K562 (cell line): ENCODE measurements at regions not wholly inside any gene's neighbourhood (a gene's known extent, or its start where the extent isn't known, plus 50 kb on each side); places are given as distances from the start of the nearest gene placed in this dataset.

Experiments used
- ATAC-seq: fragments of 200-7000 bp; cut with Tn5 transposase; 3 replicates; pipeline ENCODE4 v1.9.1; 2020; ENCODE audit warnings: moderate library complexity
- BruUV-seq: library from RNA; stranded (reverse); fragments of 400-500 nt; replicated peaks from 2 replicates; lab custom pipeline; 2021; lab: Mats Ljungman, UMichigan
- CTCF ChIA-PET: fragments of 300-600 bp; formaldehyde crosslinking; extraction: SDS; loops from one replicate; lab custom pipeline; 2021; ENCODE audit warnings: low intra/inter-chr PET ratio; lab: Yijun Ruan, JAX
- POLR2A ChIA-PET: fragments of 300-600, 350-650 bp; sonication (Branson Sonifier 250); formaldehyde crosslinking; extraction: SDS; loops from one replicate; lab custom pipeline; 2021; ENCODE audit warnings: antibody characterized with exemption, inconsistent platforms; lab: Yijun Ruan, JAX
- DNase-seq, 4 experiments: peaks; one replicate each; pipeline versions ENCODE4 v3.0.0 to v3.0.0-alpha.2; 2011 to 2018; ENCODE audit warnings: low spot score in 3 of 4, mixed read lengths in 3 of 4; ENCODE audit errors: extremely low read depth in 1 of 4
- FAIRE-seq: peaks from 2 replicates; lab custom pipeline; 2011; peaks lifted over from hg19 to GRCh38; lab: Jason Lieb, UNC
- H2AFZ ChIP-seq: 2 replicates; pipeline ENCODE4 v1.6.0; 2011; ENCODE audit warnings: low read depth, low read length, control low read depth, inconsistent platforms
- H3K27ac ChIP-seq: fragments of 200-600 bp; 3 replicates; pipeline ENCODE4 v1.8.0; 2011; ENCODE audit warnings: low read depth, mild to moderate bottlenecking, control low read depth, inconsistent platforms, low read length, moderate library complexity, mixed read lengths; ENCODE audit errors: extremely low read depth
- H3K27me3 ChIP-seq, 2 experiments: fragments of 300-600 bp in 1 of 2; 2 replicates in 1 of 2; 3 replicates in 1 of 2; pipeline versions ENCODE4 v1.6.0 to v1.8.0; 2011; ENCODE audit warnings: inconsistent platforms in 2 of 2, low read length in 2 of 2, mild to moderate bottlenecking in 1 of 2, mixed read lengths in 1 of 2, moderate library complexity in 1 of 2; ENCODE audit not compliant: control insufficient read depth in 2 of 2, insufficient read depth in 2 of 2
- H3K36me3 ChIP-seq: fragments of 300-600 bp; 3 replicates; pipeline ENCODE4 v1.8.0; 2011; ENCODE audit warnings: mild to moderate bottlenecking, low read length, inconsistent platforms; ENCODE audit not compliant: control insufficient read depth, insufficient read depth
- H3K4me1 ChIP-seq, 2 experiments: fragments of 200-600 bp in 1 of 2; replicated peaks in 1 of 2; 2 replicates in 1 of 2; 3 replicates in 1 of 2; pipeline versions ENCODE4 v1.5.1 to v1.8.0; 2011; ENCODE audit warnings: inconsistent platforms in 2 of 2, low read length in 2 of 2, mild to moderate bottlenecking in 1 of 2, mixed read lengths in 1 of 2, moderate library complexity in 1 of 2; ENCODE audit not compliant: control insufficient read depth in 2 of 2, insufficient read depth in 2 of 2
- H3K4me2 ChIP-seq: 2 replicates; pipeline ENCODE4 v1.6.1; 2011; ENCODE audit warnings: low read length, control low read depth, inconsistent platforms, mixed read lengths; ENCODE audit not compliant: insufficient read depth
- H3K4me3 ChIP-seq: fragments of 200-600 bp; sonication (generic), shearing (Covaris generic); 2 replicates; pipeline ENCODE4 v1.5.1; 2016; ENCODE audit warnings: control low read depth, inconsistent platforms
- H3K79me2 ChIP-seq: fragments of 200-600 bp; 3 replicates; pipeline ENCODE4 v1.8.0; 2011; ENCODE audit warnings: low read length, inconsistent platforms; ENCODE audit not compliant: control insufficient read depth, insufficient read depth
- H3K9ac ChIP-seq, 2 experiments: 2 replicates each; pipeline versions ENCODE4 v1.6.0 to v1.6.1; 2011; ENCODE audit warnings: low read depth in 2 of 2, low read length in 2 of 2, control low read depth in 1 of 2, inconsistent platforms in 1 of 2, mild to moderate bottlenecking in 1 of 2, mixed read lengths in 1 of 2; ENCODE audit not compliant: insufficient read depth in 1 of 2
- H3K9me1 ChIP-seq: one replicate; pipeline ENCODE4 v1.6.0; 2011; ENCODE audit warnings: inconsistent platforms, mild to moderate bottlenecking, low read length, moderate library complexity; ENCODE audit not compliant: control insufficient read depth, insufficient read depth
- H3K9me3 ChIP-seq: replicated peaks from 2 replicates; pipeline ENCODE4 v1.5.1; 2011; ENCODE audit warnings: low read depth, low read length, inconsistent platforms; ENCODE audit not compliant: control insufficient read depth, insufficient read depth
- H4K20me1 ChIP-seq: replicated peaks from 2 replicates; pipeline ENCODE4 v1.6.1; 2011; ENCODE audit warnings: low read length, inconsistent platforms, mixed read lengths; ENCODE audit not compliant: control insufficient read depth, insufficient read depth
- CTCF ChIP-seq, 3 experiments: IDR thresholded peaks in 2 of 3; conservative IDR thresholded peaks in 1 of 3; 2 replicates each; pipeline ENCODE4 v1.5.1; 2011 to 2012; ENCODE audit warnings: low read length in 3 of 3, mild to moderate bottlenecking in 3 of 3, control low read depth in 2 of 3, improper control_type of control experiment in 1 of 3, inconsistent platforms in 1 of 3, low read depth in 1 of 3, mixed read lengths in 1 of 3, moderate library complexity in 1 of 3; ENCODE audit not compliant: insufficient read depth in 2 of 3
- HDAC6 ChIP-seq: IDR thresholded peaks from 2 replicates; pipeline ENCODE4 v1.6.1; 2012; ENCODE audit warnings: low read depth, mild to moderate bottlenecking, control low read depth, inconsistent platforms, low read length, moderate library complexity
- MXD1 ChIP-seq: fragments of 250-450 bp; sonication (Bioruptor Pico); IDR thresholded peaks from 2 replicates; pipeline ENCODE4 v1.8.0; 2021; ENCODE audit warnings: borderline replicate concordance, mild to moderate bottlenecking, moderate library complexity; ENCODE audit not compliant: poor library complexity, severe bottlenecking
- RBM39 ChIP-seq: fragments of 200-400 bp; formaldehyde crosslinking; optimal IDR thresholded peaks from 2 replicates; pipeline ENCODE3; 2018; ENCODE audit warnings: low read depth, low read length
- SMARCC2 ChIP-seq: fragments of 450-650 bp; IDR thresholded peaks from 2 replicates; pipeline ENCODE4 v1.6.1; 2017; ENCODE audit warnings: antibody characterized with exemption, moderate library complexity, mild to moderate bottlenecking, low read depth
- ZBTB43 ChIP-seq: sonication (generic); formaldehyde crosslinking; IDR thresholded peaks from 2 replicates; pipeline ENCODE4 v1.8.0; 2023; ENCODE audit warnings: mild to moderate bottlenecking, missing genetic modification reagents
- ZNF224 ChIP-seq: sonication (generic); formaldehyde crosslinking; IDR thresholded peaks from 2 replicates; pipeline ENCODE4 v1.8.0; 2022; ENCODE audit warnings: mild to moderate bottlenecking, missing genetic modification reagents
- ZNF586 ChIP-seq: fragments of 450-650 bp; formaldehyde crosslinking; conservative IDR thresholded peaks from 2 replicates; pipeline ENCODE4 v1.4.0; 2020; ENCODE audit warnings: mild to moderate bottlenecking, moderate library complexity
- ZNF79 ChIP-seq: fragments of 250-450 bp; sonication (Bioruptor Pico); IDR thresholded peaks from 2 replicates; pipeline ENCODE4 v1.4.0; 2020; ENCODE audit warnings: low read depth, mild to moderate bottlenecking, moderate library complexity
- WGBS: fragments of 100-300 bp; shearing (Covaris generic); methylation state at CpG from one replicate; pipeline ENCODE4 v1.1.6; 2016; ENCODE audit warnings: low coverage, mixed read lengths; ENCODE audit not compliant: insufficient coverage; ENCODE audit errors: missing lambda C conversion rate; 5-methylcytosine and 5-hydroxymethylcytosine counted together
- in situ Hi-C: fragments of 300-500 bp; cut with MboI; formaldehyde crosslinking; loops from 4 replicates; pipeline ENCODE4 v1.15.0; 2018; ENCODE audit warnings: inconsistent platforms, mixed read lengths
- intact Hi-C: fragments of 100-400 bp; cut with micrococcal nuclease; formaldehyde crosslinking; loops from 2 replicates; pipeline ENCODE4 v1.14.2; 2022

- TF ChIP-seq SMARCC2 (no peak), HDAC6 (no peak), MXD1 (CRISPR knock-in tag) (no peak), ZNF224 (CRISPR knock-in tag) (no peak), ZNF79 (CRISPR knock-in tag) (no peak), RBM39 (no peak)
- TF ChIP-seq, all 486 proteins: peak for 0
These were observed 542.1 kb downstream of the PID1 start (continued) for GRCh38 chr2:228728961-228729360.

- H3K27ac ChIP-seq, result no peak overlapping the region
- no peaks in the 10 kb centered on the region for H3K36me3 ChIP-seq
- in situ Hi-C loops, result no loop called here
- no peaks in the 10 kb centered on the region for H3K9me1 ChIP-seq
- ATAC-seq (no peak), DNase-seq (no peak), FAIRE-seq (no peak)
- no peak overlapping the region for H3K4me2 ChIP-seq
- no peaks in the 10 kb centered on the region for H4K20me1 ChIP-seq
- H3K4me1 ChIP-seq, result no peaks in the 10 kb centered on the region
- no peaks in the 10 kb centered on the region for H3K27me3 ChIP-seq
- TF ChIP-seq ZBTB43 (CRISPR knock-in tag) (no peak), ZNF586 (CRISPR knock-in tag) (no peak), CTCF (IDR thresholded peaks at IDR 0.05 in 2 of 3, conservative IDR thresholded peaks at IDR 0.05 in 1 of 3; ENCODE audit: insufficient read depth in 2 of 3, low read depth in 1 of 3, low read length in 3 of 3) (no peak)
- H3K9ac ChIP-seq, result no peak overlapping the region
- ChIA-PET POLR2A (no interaction called here), CTCF (no interaction called here)
- no peaks in the 10 kb centered on the region for H3K79me2 ChIP-seq
- 9% methylated on average over 1 of the region's 1 CpG for WGBS
- H3K9me3 ChIP-seq, result no peaks in the 10 kb centered on the region
- H2AFZ ChIP-seq, result no peak overlapping the region
- H3K4me3 ChIP-seq, result no peak overlapping the region
- intact Hi-C loops, result no loop called here
- BruUV-seq, result no TSS peak
These were observed 543.5 kb upstream of the SPHKAP start for GRCh38 chr2:228725031-228725430.
